ENCODE measurements at regions not wholly inside any gene's neighbourhood (a gene's known extent, or its start where the extent isn't known, plus 50 kb on each side); places are given as distances from the start of the nearest gene placed in this dataset.
"Not testable (repeated sequence)": the region's sequence is repeated elsewhere in the genome, so short reads cannot be mapped to it uniquely, and the experiment has no call there.

GRCh38 chr16:22609798-22610197, 99.1 kb downstream of the NPIPB5 start:
- DNase-seq; H3K14ac ChIP-seq (ENCODE audit: low read length); H3K4me3 ChIP-seq (ENCODE audit: low read depth, low read length); H2BK5ac ChIP-seq (ENCODE audit: low read depth, low read length, poor library complexity); H3K4ac ChIP-seq (ENCODE audit: low read depth, low read length); H3K36me3 ChIP-seq (ENCODE audit: control insufficient read depth in 1 of 2, insufficient read depth in 2 of 2, low read length in 2 of 2); H2BK12ac ChIP-seq (ENCODE audit: low read length); H3K18ac ChIP-seq (ENCODE audit: low read length); H2AFZ ChIP-seq (ENCODE audit: insufficient read depth, low read length, poor library complexity); H3K4me2 ChIP-seq (ENCODE audit: low read length); H2BK120ac ChIP-seq (ENCODE audit: insufficient read depth, low read length, poor library complexity); H3K79me1 ChIP-seq (ENCODE audit: low read length); H2AK5ac ChIP-seq (ENCODE audit: low read length); H3K79me2 ChIP-seq (ENCODE audit: control insufficient read depth, insufficient read depth, low read length, poor library complexity); H4K91ac ChIP-seq (ENCODE audit: low read depth, low read length); H3K9me3 ChIP-seq (ENCODE audit: insufficient read depth, low read depth, low read length); H3K27ac ChIP-seq (ENCODE audit: low read depth, low read length); H3K27me3 ChIP-seq (ENCODE audit: insufficient read depth, low read length); H4K8ac ChIP-seq (ENCODE audit: low read depth, low read length); H3K9ac ChIP-seq (ENCODE audit: low read length); H4K12ac ChIP-seq (ENCODE audit: low read depth, low read length); H3K4me1 ChIP-seq (ENCODE audit: control insufficient read depth in 1 of 2, insufficient read depth in 2 of 2, low read length in 2 of 2); H3K23ac ChIP-seq (ENCODE audit: low read length): not testable (repeated sequence)
- WGBS (ENCODE audit: extremely low coverage, insufficient coverage, insufficient read length) = no CpG with 5 or more reads among the region's 2 CpGs

DNA sequence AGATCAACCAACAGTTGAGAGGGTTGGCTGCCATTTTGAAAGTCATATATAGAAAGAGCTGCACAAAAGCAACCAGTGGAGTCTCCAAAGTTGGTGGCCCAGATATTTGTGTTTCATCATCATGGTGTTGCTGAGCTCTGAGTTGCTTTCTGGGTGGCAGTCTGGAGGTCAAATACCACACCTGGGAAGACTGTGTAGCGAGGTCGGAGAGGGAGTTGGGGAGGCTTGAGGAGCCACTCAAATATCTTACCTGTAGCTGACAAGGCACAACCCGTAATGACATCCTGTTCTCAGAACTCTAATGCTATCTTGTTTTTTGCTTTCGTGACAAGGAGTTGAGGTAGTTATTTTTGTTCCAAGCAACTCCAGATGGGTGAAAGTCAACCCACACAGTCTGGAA, 100.4 kb downstream of the NPIPB5 start:
- no CpG with 5 or more reads among the region's 4 CpGs for WGBS (ENCODE audit: extremely low coverage, insufficient coverage, insufficient read length)
- H3K27me3 ChIP-seq (ENCODE audit: insufficient read depth, low read length) = not testable (repeated sequence)

GRCh38 chr16:22614271-22614947, 103.7 kb downstream of the NPIPB5 start:
- Histone ChIP-seq H3K9ac (ENCODE audit: low read length) (no peak overlapping the region), H2AFZ (ENCODE audit: insufficient read depth, low read length, poor library complexity) (no peak overlapping the region), H3K4me2 (ENCODE audit: low read length) (no peak overlapping the region), H3K36me3 (ENCODE audit: control insufficient read depth in 1 of 2, insufficient read depth in 2 of 2, low read length in 2 of 2) (no peaks in the 10 kb centered on the region), H4K12ac (ENCODE audit: low read depth, low read length) (no peak overlapping the region), H3K9me3 (ENCODE audit: insufficient read depth, low read depth, low read length) (no peaks in the 10 kb centered on the region), H3K18ac (ENCODE audit: low read length) (no peak overlapping the region), H4K8ac (ENCODE audit: low read depth, low read length) (no peak overlapping the region), H3K27ac (ENCODE audit: low read depth, low read length) (no peak overlapping the region), H3K27me3 (ENCODE audit: insufficient read depth, low read length) (no peaks in the 10 kb centered on the region), H2BK5ac (ENCODE audit: low read depth, low read length, poor library complexity) (no peak overlapping the region), H2AK5ac (ENCODE audit: low read length) (no peak overlapping the region), H4K91ac (ENCODE audit: low read depth, low read length) (no peak overlapping the region), H3K4ac (ENCODE audit: low read depth, low read length) (no peak overlapping the region), H3K79me1 (ENCODE audit: low read length) (no peaks in the 10 kb centered on the region), H2BK12ac (ENCODE audit: low read length) (no peak overlapping the region), H2BK120ac (ENCODE audit: insufficient read depth, low read length, poor library complexity) (no peak overlapping the region), H3K4me3 (ENCODE audit: low read depth, low read length) (no peak overlapping the region), H3K14ac (ENCODE audit: low read length) (no peak overlapping the region), H3K79me2 (ENCODE audit: control insufficient read depth, insufficient read depth, low read length, poor library complexity) (no peaks in the 10 kb centered on the region), H3K4me1 (ENCODE audit: control insufficient read depth in 1 of 2, insufficient read depth in 2 of 2, low read length in 2 of 2) (no peaks in the 10 kb centered on the region), H3K23ac (ENCODE audit: low read length) (no peak overlapping the region)
- WGBS (ENCODE audit: extremely low coverage, insufficient coverage, insufficient read length) = no CpG with 5 or more reads among the region's 6 CpGs
- no peak for DNase-seq

More for the DNA sequence above, 100.4 kb downstream of the NPIPB5 start:
- H2AK5ac ChIP-seq (ENCODE audit: low read length); H2AFZ ChIP-seq (ENCODE audit: insufficient read depth, low read length, poor library complexity); H3K9me3 ChIP-seq (ENCODE audit: insufficient read depth, low read depth, low read length); DNase-seq; H3K4me3 ChIP-seq (ENCODE audit: low read depth, low read length); H3K23ac ChIP-seq (ENCODE audit: low read length); H3K79me1 ChIP-seq (ENCODE audit: low read length); H3K18ac ChIP-seq (ENCODE audit: low read length); H4K12ac ChIP-seq (ENCODE audit: low read depth, low read length); H3K4me1 ChIP-seq (ENCODE audit: control insufficient read depth in 1 of 2, insufficient read depth in 2 of 2, low read length in 2 of 2); H4K91ac ChIP-seq (ENCODE audit: low read depth, low read length); H3K36me3 ChIP-seq (ENCODE audit: control insufficient read depth in 1 of 2, insufficient read depth in 2 of 2, low read length in 2 of 2); H3K14ac ChIP-seq (ENCODE audit: low read length); H2BK5ac ChIP-seq (ENCODE audit: low read depth, low read length, poor library complexity); H4K8ac ChIP-seq (ENCODE audit: low read depth, low read length); H2BK12ac ChIP-seq (ENCODE audit: low read length); H3K79me2 ChIP-seq (ENCODE audit: control insufficient read depth, insufficient read depth, low read length, poor library complexity); H3K4me2 ChIP-seq (ENCODE audit: low read length); H3K27ac ChIP-seq (ENCODE audit: low read depth, low read length); H2BK120ac ChIP-seq (ENCODE audit: insufficient read depth, low read length, poor library complexity); H3K9ac ChIP-seq (ENCODE audit: low read length); H3K4ac ChIP-seq (ENCODE audit: low read depth, low read length): not testable (repeated sequence)

- no peak overlapping the region for H2BK120ac ChIP-seq (ENCODE audit: insufficient read depth, low read length, poor library complexity)
- no peak overlapping the region for H3K4me2 ChIP-seq (ENCODE audit: low read length)
- H3K14ac ChIP-seq (ENCODE audit: low read length) = no peak overlapping the region
- no peaks in the 10 kb centered on the region for H3K4me1 ChIP-seq (ENCODE audit: control insufficient read depth in 1 of 2, insufficient read depth in 2 of 2, low read length in 2 of 2)
- no peak overlapping the region for H3K4me3 ChIP-seq (ENCODE audit: low read depth, low read length)
- no peak overlapping the region for H4K8ac ChIP-seq (ENCODE audit: low read depth, low read length)
- no peak for DNase-seq
- H3K9ac ChIP-seq (ENCODE audit: low read length) = no peak overlapping the region
- H2BK5ac ChIP-seq (ENCODE audit: low read depth, low read length, poor library complexity) = no peak overlapping the region
- no peaks in the 10 kb centered on the region for H3K36me3 ChIP-seq (ENCODE audit: control insufficient read depth in 1 of 2, insufficient read depth in 2 of 2, low read length in 2 of 2)
- H3K79me2 ChIP-seq (ENCODE audit: control insufficient read depth, insufficient read depth, low read length, poor library complexity) = no peaks in the 10 kb centered on the region
- H3K23ac ChIP-seq (ENCODE audit: low read length) = no peak overlapping the region
- no peaks in the 10 kb centered on the region for H3K79me1 ChIP-seq (ENCODE audit: low read length)
- no peak overlapping the region for H2AFZ ChIP-seq (ENCODE audit: insufficient read depth, low read length, poor library complexity)
- H3K4ac ChIP-seq (ENCODE audit: low read depth, low read length) = no peak overlapping the region
- H4K12ac ChIP-seq (ENCODE audit: low read depth, low read length) = no peak overlapping the region
- no peak overlapping the region for H4K91ac ChIP-seq (ENCODE audit: low read depth, low read length)
- no peak overlapping the region for H2BK12ac ChIP-seq (ENCODE audit: low read length)
- no peak overlapping the region for H3K27ac ChIP-seq (ENCODE audit: low read depth, low read length)
- no peaks in the 10 kb centered on the region for H3K9me3 ChIP-seq (ENCODE audit: insufficient read depth, low read depth, low read length)
- no peaks in the 10 kb centered on the region for H3K27me3 ChIP-seq (ENCODE audit: insufficient read depth, low read length)
- no peak overlapping the region for H3K18ac ChIP-seq (ENCODE audit: low read length)
- no peak overlapping the region for H2AK5ac ChIP-seq (ENCODE audit: low read length)
- no CpG with 5 or more reads among the region's 5 CpGs for WGBS (ENCODE audit: extremely low coverage, insufficient coverage, insufficient read length)
Measured at GRCh38 chr16:22618842-22619241, 108.2 kb downstream of the NPIPB5 start.
